SK-N-MC (cell line): ENCODE measurements at regions not wholly inside any gene's neighbourhood (a gene's known extent, or its start where the extent isn't known, plus 50 kb on each side); places are given as distances from the start of the nearest gene placed in this dataset.
"Not testable (repeated sequence)": the region's sequence is repeated elsewhere in the genome, so short reads cannot be mapped to it uniquely, and the experiment has no call there.

Experiments
- EZH2 ChIP-seq: fragments of 200-600 bp; sonication (generic); IDR thresholded peaks from one replicate; pipeline ENCODE4 v1.6.1; 2017; ENCODE audit warnings: antibody characterized with exemption
- POLR2AphosphoS5 ChIP-seq: IDR thresholded peaks from 2 replicates; pipeline ENCODE4 v1.6.1; 2012; ENCODE audit warnings: mild to moderate bottlenecking, low read depth, low read length, borderline replicate concordance

GRCh38 chrY:11789057-11789456, 912.0 kb upstream of the USP9Y start:
- TF ChIP-seq POLR2AphosphoS5, EZH2: not testable (repeated sequence)
